ENCODE measurements at regions not wholly inside any gene's neighbourhood (a gene's known extent, or its start where the extent isn't known, plus 50 kb on each side); places are given as distances from the start of the nearest gene placed in this dataset.
A peak's percentile ranks its signal among the peaks of the same experiment; 100 is the strongest.

GRCh38 chr11:32161293-32161692, 70.4 kb downstream of the RCN1 start:
- no peak for DNase-seq

- no peak for DNase-seq
These were observed 71.5 kb downstream of the RCN1 start for GRCh38 chr11:32162351-32162750.

- DNase-seq: no peak
These were observed 72.0 kb downstream of the RCN1 start for GRCh38 chr11:32162906-32163305.

GRCh38 chr11:32163557-32163956, 72.7 kb downstream of the RCN1 start:
- no peak for DNase-seq

- no peak for DNase-seq
These were observed 74.0 kb downstream of the RCN1 start for GRCh38 chr11:32164836-32165235.

- DNase-seq: no peak
These were observed 78.0 kb downstream of the RCN1 start for GRCh38 chr11:32168924-32169323.

- DNase-seq: no peak
These were observed 80.6 kb downstream of the RCN1 start for GRCh38 chr11:32171445-32171844.

GRCh38 chr11:32172041-32172847, 81.4 kb downstream of the RCN1 start:
- DNase-seq: no peak

- peak; percentile 22 to 44 for DNase-seq
These were observed 82.3 kb downstream of the RCN1 start for GRCh38 chr11:32172848-32173834.

- DNase-seq: no peak
These were observed 83.1 kb downstream of the RCN1 start for GRCh38 chr11:32173977-32174376.

GRCh38 chr11:32176223-32176934, 85.5 kb downstream of the RCN1 start:
- DNase-seq: peak; percentile 78 to 86

- DNase-seq: no peak
These were observed 87.8 kb downstream of the RCN1 start for GRCh38 chr11:32178692-32179091.

- DNase-seq: no peak
These were observed 92.6 kb downstream of the RCN1 start for GRCh38 chr11:32183512-32183911.

- no peak for DNase-seq
These were observed 93.3 kb downstream of the RCN1 start for GRCh38 chr11:32184041-32184722.

- no peak for DNase-seq
These were observed 94.0 kb downstream of the RCN1 start for GRCh38 chr11:32184723-32185376.

GRCh38 chr11:32186118-32186517, 95.2 kb downstream of the RCN1 start:
- no peak for DNase-seq

GRCh38 chr11:32187111-32187510, 96.2 kb downstream of the RCN1 start:
- no peak for DNase-seq

GRCh38 chr11:32188785-32189184, 97.9 kb downstream of the RCN1 start:
- no peak for DNase-seq

GRCh38 chr11:32196137-32196536, 105.3 kb downstream of the RCN1 start:
- no peak for DNase-seq

GRCh38 chr11:32198053-32198452, 107.2 kb downstream of the RCN1 start:
- DNase-seq: no peak

GRCh38 chr11:32200136-32200847, 109.4 kb downstream of the RCN1 start:
- no peak for DNase-seq

Data from activated CD4-positive, alpha-beta T cell treated with anti-CD3 and anti-CD28 coated beads, Interleukin-2, amount 50 U/mL, for 48 hours (primary cell).